H1 (cell line): ENCODE measurements at regions not wholly inside any gene's neighbourhood (a gene's known extent, or its start where the extent isn't known, plus 50 kb on each side); places are given as distances from the start of the nearest gene placed in this dataset.

ENCODE experiments used
- TF ChIP-seq, protein P1 (sequence below), 3 experiments: IDR thresholded peaks; 1 replicate in 2 of 3; 2 replicates in 1 of 3; pipeline versions ENCODE4 v1.5.1 to v1.6.1; 2011; ENCODE audit warnings: low read length in 3 of 3, mild to moderate bottlenecking in 3 of 3, inconsistent platforms in 2 of 3, low read depth in 1 of 3, moderate library complexity in 1 of 3; ENCODE audit not compliant: insufficient read depth in 1 of 3; ENCODE audit errors: control extremely low read depth in 1 of 3

DNA sequence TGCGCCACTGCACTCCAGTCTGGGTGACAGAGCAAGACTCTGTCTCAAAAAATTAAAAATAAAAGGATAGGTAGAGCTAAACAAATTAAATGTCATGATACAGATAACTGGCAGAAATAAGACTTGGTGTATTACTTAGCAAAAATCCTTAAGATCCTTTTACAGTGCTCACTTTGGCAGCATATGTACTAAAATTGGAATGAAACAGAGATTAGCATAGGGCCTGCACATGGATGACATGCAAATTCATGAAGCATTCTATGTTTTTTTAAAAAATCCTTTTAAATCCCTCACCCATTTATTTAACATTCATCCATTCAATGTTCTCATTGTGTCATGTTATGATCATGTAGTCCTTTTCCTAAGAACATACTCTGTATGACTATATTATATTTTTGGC, 528.8 kb downstream of the CD83 start (continued):
- TF ChIP-seq, protein P1, sequence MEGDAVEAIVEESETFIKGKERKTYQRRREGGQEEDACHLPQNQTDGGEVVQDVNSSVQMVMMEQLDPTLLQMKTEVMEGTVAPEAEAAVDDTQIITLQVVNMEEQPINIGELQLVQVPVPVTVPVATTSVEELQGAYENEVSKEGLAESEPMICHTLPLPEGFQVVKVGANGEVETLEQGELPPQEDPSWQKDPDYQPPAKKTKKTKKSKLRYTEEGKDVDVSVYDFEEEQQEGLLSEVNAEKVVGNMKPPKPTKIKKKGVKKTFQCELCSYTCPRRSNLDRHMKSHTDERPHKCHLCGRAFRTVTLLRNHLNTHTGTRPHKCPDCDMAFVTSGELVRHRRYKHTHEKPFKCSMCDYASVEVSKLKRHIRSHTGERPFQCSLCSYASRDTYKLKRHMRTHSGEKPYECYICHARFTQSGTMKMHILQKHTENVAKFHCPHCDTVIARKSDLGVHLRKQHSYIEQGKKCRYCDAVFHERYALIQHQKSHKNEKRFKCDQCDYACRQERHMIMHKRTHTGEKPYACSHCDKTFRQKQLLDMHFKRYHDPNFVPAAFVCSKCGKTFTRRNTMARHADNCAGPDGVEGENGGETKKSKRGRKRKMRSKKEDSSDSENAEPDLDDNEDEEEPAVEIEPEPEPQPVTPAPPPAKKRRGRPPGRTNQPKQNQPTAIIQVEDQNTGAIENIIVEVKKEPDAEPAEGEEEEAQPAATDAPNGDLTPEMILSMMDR (IDR thresholded peaks at IDR 0.05; ENCODE audit: control extremely low read depth in 1 of 3, insufficient read depth in 1 of 3, low read depth in 1 of 3, low read length in 3 of 3): no peak
- TF ChIP-seq, all 59 proteins: peak for 0
